GM12878 (cell line): ENCODE measurements at regions not wholly inside any gene's neighbourhood (a gene's known extent, or its start where the extent isn't known, plus 50 kb on each side); places are given as distances from the start of the nearest gene placed in this dataset.

ENCODE experiments used
- ATF7 ChIP-seq: fragments of 450-650 bp; IDR thresholded peaks from 2 replicates; pipeline ENCODE4 v1.6.1; 2016; ENCODE audit warnings: low read depth, mild to moderate bottlenecking
- CEBPB ChIP-seq, 2 experiments: fragments of 150-350 bp in 1 of 2; IDR thresholded peaks; 2 replicates each; pipeline ENCODE4 v1.6.1; 2012 to 2014; ENCODE audit warnings: low read depth in 2 of 2, low read length in 2 of 2, borderline replicate concordance in 1 of 2, inconsistent platforms in 1 of 2
- CTCF ChIP-seq, 3 experiments: IDR thresholded peaks in 2 of 3; conservative IDR thresholded peaks in 1 of 3; 2 replicates each; pipeline ENCODE4 v1.5.1; 2011; ENCODE audit warnings: low read depth in 3 of 3, low read length in 3 of 3, mild to moderate bottlenecking in 3 of 3, control low read depth in 2 of 3, moderate library complexity in 2 of 3, inconsistent platforms in 1 of 3, mixed read lengths in 1 of 3; ENCODE audit not compliant: control insufficient read depth in 2 of 3, insufficient read depth in 1 of 3; ENCODE audit errors: extremely low read depth in 1 of 3
- EP300 ChIP-seq, 2 experiments: fragments of 150-350 bp in 1 of 2; IDR thresholded peaks; 2 replicates each; pipeline ENCODE4 v1.6.1; 2011 to 2012; ENCODE audit warnings: low read depth in 2 of 2, low read length in 2 of 2, borderline replicate concordance in 1 of 2, improper control_type of control experiment in 1 of 2, inconsistent platforms in 1 of 2; ENCODE audit not compliant: control insufficient read depth in 1 of 2
- EZH2 ChIP-seq: IDR thresholded peaks from 2 replicates; pipeline ENCODE4 v1.6.1; 2012; ENCODE audit warnings: low read depth, mild to moderate bottlenecking, control low read depth, inconsistent platforms, low read length, borderline replicate concordance; ENCODE audit not compliant: control insufficient read depth
- FOXM1 ChIP-seq: IDR thresholded peaks from 2 replicates; pipeline ENCODE4 v1.6.1; 2012; ENCODE audit warnings: low read depth, mild to moderate bottlenecking, inconsistent platforms, low read length, moderate library complexity
- GABPA ChIP-seq: IDR thresholded peaks from 2 replicates; pipeline ENCODE4 v1.6.1; 2014; ENCODE audit warnings: antibody characterized with exemption, low read depth, mild to moderate bottlenecking, inconsistent platforms
- NFIC ChIP-seq: IDR thresholded peaks from 2 replicates; pipeline ENCODE4 v1.6.1; 2012; ENCODE audit warnings: low read depth, mild to moderate bottlenecking, inconsistent platforms, low read length, moderate library complexity
- RCOR1 ChIP-seq: conservative IDR thresholded peaks from 2 replicates; pipeline ENCODE4 v1.6.1; 2012; ENCODE audit warnings: low read depth, low read length, improper control_type of control experiment

DNA sequence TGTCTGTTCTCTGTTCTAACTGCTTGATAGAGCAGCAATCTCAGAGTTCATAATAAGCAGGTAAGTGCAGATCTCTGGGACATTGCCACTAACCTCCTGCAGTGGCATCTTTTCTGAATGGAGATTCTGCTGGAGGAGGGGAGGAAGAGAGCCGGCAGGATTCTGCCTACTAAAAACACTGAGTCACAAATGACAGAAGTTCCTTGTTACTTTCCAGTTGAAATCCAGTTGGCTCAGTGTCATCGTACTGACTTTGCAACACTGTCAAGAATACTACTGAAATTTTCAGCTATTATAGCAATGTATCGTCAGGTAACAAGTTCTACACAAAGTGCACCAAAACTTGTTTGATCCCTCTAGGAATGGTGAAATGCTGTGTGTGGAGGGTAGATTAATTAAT is 79.6 kb upstream of the ST6GAL2 start:
- no peak for TF ChIP-seq GABPA
- TF ChIP-seq CTCF (IDR thresholded peaks at IDR 0.05 in 2 of 3, conservative IDR thresholded peaks at IDR 0.05 in 1 of 3; ENCODE audit: control insufficient read depth in 2 of 3, extremely low read depth in 1 of 3, insufficient read depth in 1 of 3, low read depth in 3 of 3, low read length in 3 of 3) = no peak
- TF ChIP-seq ATF7 = no peak
- no peak for TF ChIP-seq RCOR1
- no peak for TF ChIP-seq EZH2
- TF ChIP-seq NFIC = no peak
- no peak for TF ChIP-seq CEBPB (IDR thresholded peaks at IDR 0.05; ENCODE audit: borderline replicate concordance in 1 of 2, low read depth in 2 of 2, low read length in 2 of 2)
- no peak for TF ChIP-seq FOXM1
- TF ChIP-seq EP300 (IDR thresholded peaks at IDR 0.05; ENCODE audit: borderline replicate concordance in 1 of 2, control insufficient read depth in 1 of 2, low read depth in 2 of 2, low read length in 2 of 2) = no peak
